HG03354 (cell line): ENCODE measurements at regions not wholly inside any gene's neighbourhood (a gene's known extent, or its start where the extent isn't known, plus 50 kb on each side); places are given as distances from the start of the nearest gene placed in this dataset.
"Not testable (repeated sequence)": the region's sequence is repeated elsewhere in the genome, so short reads cannot be mapped to it uniquely, and the experiment has no call there.

Source experiments
- ATAC-seq: cut with Tn5 transposase; IDR thresholded peaks from one replicate; pipeline ENCODE4 v1.9.1; 2021; ENCODE audit warnings: mild to moderate bottlenecking; ENCODE audit not compliant: unreplicated experiment, poor library complexity, severe bottlenecking

GRCh38 chr4:32840461-32841189 is 2120.5 kb downstream of the PCDH7 start:
- ATAC-seq: no peak

- no peak for ATAC-seq
Measured at GRCh38 chr4:32841217-32841616, 2121.0 kb downstream of the PCDH7 start.

- no peak for ATAC-seq
Measured at GRCh38 chr4:32847461-32847860, 2127.3 kb downstream of the PCDH7 start.

- no peak for ATAC-seq
Measured at GRCh38 chr4:32855622-32856021, 2135.5 kb downstream of the PCDH7 start.

- no peak for ATAC-seq
Measured at GRCh38 chr4:32858361-32858760, 2138.2 kb downstream of the PCDH7 start.

- ATAC-seq: no peak
Measured at GRCh38 chr4:32858971-32859370, 2138.8 kb downstream of the PCDH7 start.

- ATAC-seq: no peak
Measured at GRCh38 chr4:32864713-32865351, 2144.7 kb downstream of the PCDH7 start.

- ATAC-seq: no peak
Measured at GRCh38 chr4:32876546-32876945, 2156.4 kb downstream of the PCDH7 start.

GRCh38 chr4:32879913-32880312 is 2159.7 kb downstream of the PCDH7 start:
- ATAC-seq: no peak

- no peak for ATAC-seq
Measured at GRCh38 chr4:32884198-32884597, 2164.0 kb downstream of the PCDH7 start.

GRCh38 chr4:32890398-32890797 is 2170.2 kb downstream of the PCDH7 start:
- ATAC-seq: no peak

- ATAC-seq: no peak
Measured at GRCh38 chr4:32909053-32909452, 2188.9 kb downstream of the PCDH7 start.

- ATAC-seq: no peak
Measured at GRCh38 chr4:32909736-32910135, 2189.6 kb downstream of the PCDH7 start.

GRCh38 chr4:32917586-32917985 is 2197.4 kb downstream of the PCDH7 start:
- ATAC-seq: no peak

GRCh38 chr4:32929796-32930699 is 2209.9 kb downstream of the PCDH7 start:
- ATAC-seq: no peak

- no peak for ATAC-seq
Measured at GRCh38 chr4:32930700-32931099, 2210.5 kb downstream of the PCDH7 start.

GRCh38 chr4:32931475-32931874 is 2211.3 kb downstream of the PCDH7 start:
- ATAC-seq: no peak

- ATAC-seq: no peak
Measured at GRCh38 chr4:32932156-32932555, 2212.0 kb downstream of the PCDH7 start.

GRCh38 chr4:32939222-32939621 is 2219.1 kb downstream of the PCDH7 start:
- not testable (repeated sequence) for ATAC-seq

- ATAC-seq: no peak
Measured at GRCh38 chr4:32950866-32951265, 2230.7 kb downstream of the PCDH7 start.
